NCI-H748 (cell line): ENCODE measurements at regions not wholly inside any gene's neighbourhood (a gene's known extent, or its start where the extent isn't known, plus 50 kb on each side); places are given as distances from the start of the nearest gene placed in this dataset.

Experiments
- DNase-seq: peaks from one replicate; lab custom pipeline; 2025; ENCODE audit not compliant: unreplicated experiment; lab: John Stamatoyannopoulos, UW

DNA sequence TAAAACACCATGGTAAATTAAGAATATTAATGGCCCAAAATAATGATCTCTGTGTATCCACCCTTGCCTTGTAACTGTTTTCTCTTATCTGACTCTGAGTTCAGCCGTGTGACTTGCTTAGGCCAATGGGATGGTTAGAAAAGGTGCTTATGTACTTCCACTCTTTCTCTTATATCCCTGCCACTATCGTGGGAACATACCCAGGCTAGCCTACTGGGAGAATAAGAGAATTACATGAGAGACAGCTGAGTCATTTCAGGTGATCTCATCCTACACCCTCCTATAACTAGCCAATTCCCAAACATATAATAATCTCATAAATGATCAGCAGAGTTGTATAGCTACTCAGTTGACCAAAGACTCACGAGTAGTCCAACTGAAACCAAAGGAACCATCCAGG is 98.3 kb upstream of the ABI3BP start:
- no peak for DNase-seq

DNA sequence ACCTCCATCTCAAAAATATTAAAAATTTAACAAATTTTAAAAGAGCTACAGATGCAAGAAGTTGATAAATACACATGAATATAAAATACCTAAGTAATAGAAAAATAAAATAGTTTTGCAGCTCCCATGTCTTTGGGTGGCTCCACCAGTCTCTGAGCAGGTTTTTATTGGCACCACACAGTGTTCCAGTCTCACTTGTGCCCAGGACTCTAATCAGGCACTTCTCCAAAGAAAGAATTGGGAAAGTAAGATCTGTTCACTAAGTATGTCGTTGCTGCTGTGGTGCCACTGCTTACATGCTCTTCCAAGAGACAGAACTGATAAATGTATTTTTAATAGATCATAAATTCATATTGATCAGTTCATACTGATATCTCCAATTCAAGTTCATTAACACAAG is 92.5 kb upstream of the ABI3BP start:
- no peak for DNase-seq

DNA sequence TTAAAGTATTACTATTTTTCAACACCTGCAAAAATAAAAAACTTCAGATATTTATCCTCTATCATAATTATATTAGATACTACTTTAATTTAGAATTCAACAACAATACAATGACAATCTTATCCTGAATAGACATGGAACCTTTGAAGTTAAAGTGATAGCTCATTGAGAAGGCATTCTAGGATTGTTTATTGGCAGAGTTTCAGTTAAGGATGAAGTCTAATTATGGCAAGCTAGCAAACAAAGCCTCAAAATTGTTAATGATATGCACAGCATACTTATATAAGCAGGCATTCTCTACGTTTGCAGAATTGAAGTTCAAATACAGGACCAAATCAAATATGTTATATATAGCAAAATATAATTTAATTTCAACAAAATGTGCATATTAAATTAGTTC is 91.2 kb upstream of the ABI3BP start:
- DNase-seq = no peak

DNA sequence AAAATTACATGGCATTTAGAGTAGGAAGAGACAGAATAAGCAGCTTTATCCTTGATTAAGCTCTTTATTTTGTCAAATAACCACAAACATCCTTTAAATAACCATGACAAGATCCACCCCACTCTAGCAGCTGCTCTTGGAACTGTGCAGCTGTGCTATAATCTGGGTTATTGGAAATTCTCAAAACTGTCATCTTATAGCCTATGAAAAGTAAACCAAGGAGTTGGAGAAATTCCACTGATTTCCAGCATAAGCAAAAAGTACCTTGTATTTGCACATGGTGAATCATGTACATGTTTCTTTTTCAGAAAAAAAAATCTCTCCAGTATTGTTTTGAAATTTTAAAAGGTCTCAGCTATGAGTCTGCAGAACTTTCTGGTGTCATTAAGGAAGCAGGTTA is 88.8 kb upstream of the ABI3BP start:
- no peak for DNase-seq

DNA sequence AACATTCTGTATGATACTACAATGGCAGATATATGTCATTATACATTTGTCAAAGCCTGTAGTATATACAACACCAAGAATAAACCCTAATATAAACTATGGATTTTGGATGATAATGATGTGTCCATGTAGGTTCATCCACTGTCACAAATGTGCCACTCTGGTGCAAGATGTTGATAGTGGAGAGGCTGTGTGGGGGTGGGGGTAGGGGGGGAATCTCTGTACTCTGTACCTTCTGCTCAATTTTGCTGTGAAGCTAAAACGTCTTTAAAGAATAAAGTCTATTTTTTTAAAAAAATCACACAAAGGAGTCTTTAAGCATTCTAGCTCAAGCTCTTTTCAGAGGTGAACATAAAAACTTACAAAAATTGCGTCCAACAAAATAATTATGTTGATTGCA is 88.2 kb upstream of the ABI3BP start:
- no peak for DNase-seq

DNA sequence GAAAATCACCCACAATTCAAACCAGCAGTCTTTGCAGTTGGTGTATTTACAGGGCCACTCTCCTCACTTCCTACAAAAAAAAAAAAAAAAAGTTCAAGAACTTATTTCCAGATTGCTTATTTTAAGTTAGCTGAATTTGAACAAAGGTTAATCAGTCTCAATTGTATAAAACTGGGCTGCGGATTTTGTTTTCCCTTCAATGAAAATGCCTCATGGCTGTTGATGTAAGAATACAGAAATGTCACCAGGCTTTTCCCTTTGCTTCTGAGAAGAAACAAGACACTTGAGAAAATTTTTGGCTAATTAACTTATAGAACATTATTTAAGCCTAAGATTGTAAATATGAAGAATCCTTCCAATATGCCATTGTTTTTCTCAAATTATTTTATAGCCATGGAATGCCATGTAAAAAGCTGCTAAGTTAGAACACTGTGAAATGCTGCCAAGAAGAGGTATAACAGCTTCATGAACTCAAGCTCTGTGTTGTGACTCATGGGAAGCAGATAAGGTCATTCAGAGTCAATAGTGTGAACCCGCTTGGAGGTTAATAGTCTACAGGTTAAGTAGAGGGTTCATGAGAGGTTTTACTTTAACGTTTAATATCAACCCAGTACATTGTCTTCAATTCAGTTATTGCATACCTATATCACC is 84.3 kb upstream of the ABI3BP start:
- no peak for DNase-seq

DNA sequence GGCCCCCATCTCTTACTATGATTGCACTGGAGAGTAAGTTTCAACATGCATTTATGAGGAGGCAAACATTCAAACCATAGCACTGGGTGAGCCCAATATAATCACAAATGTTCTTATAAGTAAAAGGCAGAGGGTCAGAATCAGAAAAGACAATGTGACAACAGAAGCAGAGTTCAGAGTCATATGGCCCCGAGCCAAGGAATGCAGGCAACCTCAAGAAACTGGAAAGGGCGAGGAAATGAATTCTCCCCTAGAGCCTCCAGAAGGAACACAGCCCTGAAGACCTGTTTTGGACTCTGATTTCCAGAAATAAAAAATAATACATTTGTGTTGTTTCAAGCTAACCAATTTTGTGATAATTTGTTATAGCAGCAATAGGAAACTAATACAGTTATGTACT is 81.3 kb upstream of the ABI3BP start:
- no peak for DNase-seq

DNA sequence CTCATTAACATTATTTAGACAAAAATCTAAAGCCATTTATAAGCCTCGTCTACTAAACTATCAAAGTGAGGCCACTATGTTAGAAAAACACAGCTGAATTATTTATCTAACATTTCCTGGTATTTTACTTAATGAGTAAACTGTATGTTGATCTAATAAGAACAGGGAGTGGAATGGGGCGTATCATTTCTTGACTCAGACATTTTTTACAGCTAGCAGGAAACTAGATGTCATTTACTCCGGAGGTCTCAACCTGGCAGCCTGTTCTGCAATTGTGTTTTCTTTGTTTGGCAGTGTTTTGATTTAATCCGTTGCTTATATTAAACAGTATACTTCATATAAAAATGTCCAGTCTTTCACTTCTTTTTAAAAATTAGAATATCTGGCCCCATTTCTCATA is 79.1 kb upstream of the ABI3BP start:
- DNase-seq = no peak

DNA sequence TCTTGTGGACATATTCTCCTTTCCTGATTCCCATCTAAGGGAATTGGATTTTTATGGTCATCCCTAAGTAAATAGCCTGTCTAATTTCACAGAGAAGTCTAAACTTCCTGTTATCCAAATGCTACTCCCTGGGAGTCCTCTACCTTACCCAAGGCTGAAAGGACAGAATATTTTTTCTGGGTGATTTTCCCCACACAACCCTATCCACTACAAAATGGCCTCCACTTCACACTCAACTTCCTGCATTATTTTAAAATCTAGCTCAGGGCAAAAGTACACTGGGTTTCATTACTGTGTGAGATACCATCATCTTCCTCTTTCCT is 77.5 kb upstream of the ABI3BP start:
- no peak for DNase-seq

DNA sequence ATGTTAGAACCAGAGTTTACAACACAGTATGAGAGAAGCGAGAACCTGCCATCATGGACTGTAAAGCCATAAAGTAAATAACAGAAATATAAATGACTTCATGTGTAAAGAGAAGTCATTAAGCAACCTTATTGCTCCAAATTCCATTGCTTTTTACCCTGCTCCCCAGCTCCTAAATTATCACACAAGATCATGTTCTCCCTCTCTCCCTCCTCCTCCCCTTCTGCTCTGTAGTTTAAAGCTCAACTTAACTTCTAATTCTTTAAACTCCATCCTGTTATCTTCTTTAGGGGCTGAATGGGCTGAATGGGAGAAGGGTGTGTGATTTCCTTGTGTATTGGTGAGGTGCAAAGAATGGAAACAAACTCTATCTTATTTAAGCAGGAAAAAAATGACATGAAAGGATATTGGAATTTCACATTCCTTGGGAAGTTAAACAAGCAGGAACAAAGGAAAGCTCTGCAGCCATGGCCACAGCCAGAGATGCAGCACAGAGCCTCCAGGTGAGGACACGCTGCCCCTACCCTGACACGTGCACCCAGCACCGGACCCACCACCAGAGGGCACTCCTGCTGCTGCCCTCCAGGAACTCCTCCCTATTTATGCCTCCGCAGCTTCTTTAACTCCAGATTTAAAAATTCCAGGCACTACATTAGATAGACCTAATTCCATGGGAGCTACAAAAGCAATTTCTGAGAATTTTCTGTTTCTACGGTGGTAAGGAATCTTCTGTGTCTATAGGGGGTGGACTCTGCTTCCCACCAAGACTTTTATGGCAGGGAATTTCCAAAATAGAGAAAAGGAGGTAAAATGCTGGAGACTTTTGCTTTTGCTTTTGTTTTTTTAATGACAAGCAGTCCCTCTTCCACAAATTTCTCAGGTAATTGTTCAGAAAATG is 76.9 kb upstream of the ABI3BP start:
- peak; percentile 60 for DNase-seq

DNA sequence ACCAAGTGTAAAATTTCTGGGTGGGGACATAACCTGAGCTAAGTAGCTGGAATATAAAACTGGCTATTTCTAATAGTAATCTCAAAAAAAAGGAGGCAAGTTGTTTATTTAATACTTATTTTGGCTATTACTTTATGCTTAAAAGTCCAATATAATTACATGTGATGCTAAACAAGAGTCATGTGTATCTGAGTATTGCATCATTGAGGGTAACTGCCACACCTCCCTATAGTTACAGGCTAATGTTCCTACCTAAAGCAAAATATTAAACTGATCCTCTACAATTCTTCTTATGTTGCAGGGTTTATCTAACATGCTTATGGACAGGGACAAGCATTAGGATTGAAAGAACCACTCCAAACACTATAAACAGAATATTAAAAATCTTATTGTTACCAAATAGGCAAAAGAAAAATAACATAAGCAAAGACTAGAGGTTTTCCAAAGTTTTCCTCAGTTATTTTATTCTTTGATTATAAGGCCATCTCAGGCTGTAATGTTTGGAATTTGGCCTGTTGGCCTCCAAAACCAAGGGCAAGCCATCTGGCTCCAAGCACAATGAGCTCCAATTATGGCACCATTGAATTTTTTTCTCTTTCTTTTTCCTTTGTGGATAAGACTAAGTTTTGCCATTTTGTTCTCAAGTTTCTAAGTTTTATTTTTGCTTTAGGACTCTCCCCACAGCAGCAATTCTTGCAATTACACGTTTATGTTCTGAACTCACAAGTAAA is 75.8 kb upstream of the ABI3BP start:
- DNase-seq = no peak

DNA sequence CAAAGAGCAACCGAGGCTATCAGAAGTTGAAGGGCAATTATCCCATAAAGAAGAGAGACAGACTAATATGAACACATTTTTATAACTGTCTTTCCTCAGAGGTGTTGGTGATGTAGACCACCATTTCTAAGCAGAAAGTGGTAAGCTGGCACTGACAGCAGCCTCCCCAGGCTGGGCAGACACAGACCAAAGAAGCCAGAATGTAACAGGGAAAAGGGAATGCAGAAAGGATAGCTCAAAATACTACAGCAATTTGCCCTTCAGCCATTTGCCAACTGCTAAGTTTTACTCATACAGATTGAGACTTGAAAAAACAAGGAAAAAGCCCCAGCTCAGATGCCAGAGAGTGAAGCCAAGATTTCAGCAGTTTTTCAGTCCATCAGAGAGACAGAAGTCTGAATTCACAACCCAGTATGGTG is 73.5 kb upstream of the ABI3BP start:
- no peak for DNase-seq

DNA sequence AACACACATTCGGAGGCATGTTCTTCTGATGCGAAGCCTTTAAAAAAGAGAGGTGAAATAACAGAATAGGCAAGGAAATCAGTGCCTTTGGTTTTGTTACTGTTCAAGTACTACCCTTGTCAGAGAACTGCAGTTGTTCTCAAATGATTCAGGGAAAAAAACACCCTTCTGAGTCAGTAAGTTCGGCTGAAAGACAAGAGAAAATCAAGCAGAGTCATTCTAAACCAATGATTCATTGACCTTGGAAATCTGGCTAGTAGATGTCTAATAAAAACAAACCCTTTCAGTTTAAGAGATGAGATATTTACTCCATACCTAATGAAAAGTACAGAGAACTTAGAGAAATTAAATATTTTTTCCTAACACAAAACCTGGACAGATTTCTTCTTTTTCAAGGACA is 72.7 kb upstream of the ABI3BP start:
- DNase-seq = no peak

DNA sequence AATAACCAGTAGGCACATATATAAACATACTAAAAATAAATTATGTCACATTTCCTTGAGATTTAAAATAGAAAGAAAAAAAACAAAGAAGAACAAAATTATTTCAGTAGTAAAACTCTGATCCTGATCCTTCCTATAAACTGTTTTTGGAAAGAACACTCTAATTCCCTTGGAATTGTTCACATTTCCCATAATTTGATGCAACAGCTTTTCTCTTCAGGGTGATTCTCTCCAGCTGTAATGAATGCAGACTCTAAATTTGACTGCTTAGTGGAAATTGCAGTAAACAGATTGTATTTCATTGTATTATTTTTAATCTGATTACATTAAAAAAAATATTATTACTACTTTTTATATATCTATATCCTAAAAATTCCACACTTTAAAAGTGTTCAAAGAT is 70.2 kb upstream of the ABI3BP start:
- DNase-seq = no peak

DNA sequence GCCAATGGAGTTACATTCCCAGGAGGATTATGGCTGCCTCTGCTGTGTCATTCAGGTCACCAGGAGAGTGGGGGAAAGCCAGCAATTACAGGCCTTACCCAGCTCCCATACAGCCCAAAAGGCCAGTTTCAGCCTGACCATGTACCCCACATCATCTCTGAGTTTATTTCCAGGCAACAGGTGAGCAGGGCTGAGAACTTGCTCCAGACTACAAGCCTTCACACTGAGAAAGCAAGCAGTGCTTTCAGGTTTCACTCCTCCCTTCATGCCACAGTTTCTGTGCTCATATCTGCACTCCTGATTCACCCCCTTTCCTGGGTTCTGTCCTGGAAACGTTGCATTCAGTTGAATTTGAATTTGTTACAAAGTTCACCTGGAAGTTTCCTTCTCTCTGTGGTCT is 68.1 kb upstream of the ABI3BP start:
- no peak for DNase-seq

DNA sequence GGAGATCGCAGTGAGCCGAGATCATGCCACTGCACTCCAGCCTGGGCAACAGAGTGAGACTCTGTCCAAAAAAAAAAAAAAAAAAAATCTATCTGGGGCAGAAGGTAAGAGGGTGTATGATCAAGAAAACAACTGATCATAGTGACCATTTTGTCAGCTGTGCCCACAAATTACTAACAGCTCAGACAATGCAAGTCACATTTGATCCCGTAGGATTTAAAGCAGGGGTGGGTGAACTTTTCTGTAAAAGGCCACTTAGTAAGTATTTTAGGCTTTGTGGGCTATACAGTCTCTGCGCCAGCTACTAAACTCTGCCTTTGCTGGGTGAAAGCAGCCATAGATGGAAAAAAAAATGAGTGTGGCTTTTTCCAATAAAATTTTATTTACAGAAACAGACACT is 57.6 kb upstream of the ABI3BP start:
- no peak for DNase-seq

DNA sequence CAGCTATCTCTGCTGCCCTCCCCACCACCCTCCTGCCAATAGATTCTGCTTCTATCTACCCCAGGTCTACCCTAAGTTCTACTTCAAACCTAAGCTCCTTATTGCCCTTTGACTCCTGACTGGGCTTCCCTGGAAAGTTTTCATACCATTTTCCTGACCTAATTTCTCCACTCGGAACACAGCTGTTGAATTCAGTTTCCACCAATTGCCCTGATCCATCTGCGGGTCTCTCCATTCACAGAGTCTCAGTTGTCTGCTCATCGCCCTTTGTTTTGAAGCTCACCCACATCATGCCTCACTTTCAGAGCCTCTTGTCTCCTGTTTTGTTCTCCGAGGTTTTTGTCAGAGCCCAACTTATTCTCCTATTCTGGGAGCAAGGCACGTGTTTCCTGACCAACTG is 56.8 kb upstream of the ABI3BP start:
- no peak for DNase-seq

DNA sequence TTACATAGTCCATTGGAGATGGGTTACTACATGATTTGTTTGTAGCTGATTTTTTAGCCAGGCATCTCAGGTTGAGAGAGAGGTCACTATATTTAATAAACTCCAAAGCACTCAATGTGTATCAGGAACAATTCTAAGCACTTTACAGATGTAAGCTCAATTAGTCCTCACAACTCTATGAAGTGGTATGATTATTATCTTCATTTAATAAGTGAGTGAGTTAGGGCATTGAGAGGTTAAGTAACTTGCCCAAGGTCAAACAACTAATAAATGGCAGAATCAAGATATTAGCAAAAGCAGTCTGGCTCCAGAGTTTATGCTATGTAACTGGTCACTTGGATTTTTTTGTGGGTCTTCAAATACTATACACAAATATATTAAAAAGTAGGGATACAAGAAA is 56.3 kb upstream of the ABI3BP start:
- DNase-seq = no peak

DNA sequence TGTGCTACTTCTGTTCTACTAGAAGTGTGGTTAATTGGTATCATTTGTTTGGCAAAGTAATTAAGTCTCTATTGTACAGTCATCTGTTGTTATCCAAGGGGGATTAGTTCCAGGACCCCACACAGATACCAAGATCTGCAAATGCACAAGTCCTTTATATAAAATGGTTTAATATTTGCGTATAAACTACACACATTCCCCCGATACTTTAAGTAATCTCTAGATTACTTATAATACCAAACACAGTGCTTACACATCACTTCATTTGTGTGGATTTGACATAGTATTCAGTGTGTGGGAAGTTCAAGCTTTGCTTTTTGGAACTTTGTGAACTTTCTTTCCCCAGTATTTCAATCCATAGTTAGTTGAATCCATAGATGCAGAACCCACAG is 50.5 kb upstream of the ABI3BP start:
- no peak for DNase-seq

DNA sequence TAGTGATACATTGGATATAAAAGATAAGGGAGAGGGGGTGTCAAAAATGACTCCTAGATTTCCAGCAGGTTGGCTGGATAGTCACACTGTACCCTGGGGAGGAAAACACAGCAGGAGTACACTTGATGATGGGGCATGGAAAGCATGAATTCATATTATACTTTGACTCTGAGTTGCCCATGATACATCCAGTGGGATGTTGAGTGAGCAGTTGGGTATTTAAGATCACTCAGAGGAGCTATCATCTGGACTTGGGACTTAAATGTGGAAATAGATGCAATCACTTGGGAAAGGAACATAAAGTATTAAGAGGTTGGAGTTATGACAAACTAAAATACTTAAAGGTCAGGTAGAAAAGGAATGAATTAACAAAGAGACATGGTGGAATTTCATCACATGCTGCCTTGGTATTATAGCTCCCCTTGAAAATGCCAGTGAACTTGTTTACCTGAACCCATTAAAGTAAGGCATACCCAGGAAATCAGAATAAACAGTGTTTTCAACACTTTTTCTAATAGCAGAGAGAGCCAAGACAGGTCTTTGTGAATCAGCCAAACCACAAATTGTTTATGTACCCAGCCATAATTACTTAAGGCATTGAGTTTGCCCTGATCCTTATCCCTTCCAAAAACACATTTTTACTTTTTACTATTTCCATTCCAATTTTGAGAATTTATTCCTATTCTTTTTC is 49.9 kb upstream of the ABI3BP start:
- no peak for DNase-seq
